ENCODE measurements at regions not wholly inside any gene's neighbourhood (a gene's known extent, or its start where the extent isn't known, plus 50 kb on each side); places are given as distances from the start of the nearest gene placed in this dataset.

DNA sequence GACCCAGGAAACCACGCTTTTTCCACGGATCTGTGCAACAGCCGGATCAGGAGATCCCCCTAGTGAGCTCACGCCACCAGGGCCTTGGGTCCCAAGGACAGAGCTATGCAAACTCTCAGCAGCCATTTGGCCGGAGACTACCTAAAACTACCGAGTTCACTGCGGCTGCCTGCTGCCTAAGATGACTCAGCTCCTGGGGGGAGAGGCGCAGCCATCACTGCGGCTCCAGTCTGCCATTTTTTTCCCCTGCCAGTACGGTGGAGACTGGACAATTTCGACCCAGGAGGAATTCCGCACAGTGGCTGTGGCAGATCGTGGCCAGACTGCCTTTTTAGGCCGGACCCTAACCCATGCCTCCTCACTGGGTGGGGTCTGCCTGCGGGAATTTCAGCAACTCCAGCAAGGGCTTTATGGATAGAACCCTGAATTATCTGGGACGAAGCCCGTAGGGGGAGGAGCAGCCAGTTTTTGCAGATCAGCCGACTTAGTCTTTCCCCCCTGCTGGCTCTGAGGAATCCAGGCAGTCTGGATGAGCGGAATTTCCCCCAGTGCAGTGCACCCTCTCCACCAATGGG, 424.9 kb upstream of the UBE2E3 start:
- no peaks in the 10 kb centered on the region for H3K4me1 Mint-ChIP-seq (ENCODE audit: unreplicated experiment)
- H3K9me3 Mint-ChIP-seq (ENCODE audit: unreplicated experiment) = peaks cover 14% of the 10 kb centered on the region
- peaks cover 5% of the 10 kb centered on the region for H3K36me3 Mint-ChIP-seq (ENCODE audit: unreplicated experiment)
- H3K4me3 Mint-ChIP-seq (ENCODE audit: unreplicated experiment) = no peak overlapping the region
- TF ChIP-seq, protein P1, sequence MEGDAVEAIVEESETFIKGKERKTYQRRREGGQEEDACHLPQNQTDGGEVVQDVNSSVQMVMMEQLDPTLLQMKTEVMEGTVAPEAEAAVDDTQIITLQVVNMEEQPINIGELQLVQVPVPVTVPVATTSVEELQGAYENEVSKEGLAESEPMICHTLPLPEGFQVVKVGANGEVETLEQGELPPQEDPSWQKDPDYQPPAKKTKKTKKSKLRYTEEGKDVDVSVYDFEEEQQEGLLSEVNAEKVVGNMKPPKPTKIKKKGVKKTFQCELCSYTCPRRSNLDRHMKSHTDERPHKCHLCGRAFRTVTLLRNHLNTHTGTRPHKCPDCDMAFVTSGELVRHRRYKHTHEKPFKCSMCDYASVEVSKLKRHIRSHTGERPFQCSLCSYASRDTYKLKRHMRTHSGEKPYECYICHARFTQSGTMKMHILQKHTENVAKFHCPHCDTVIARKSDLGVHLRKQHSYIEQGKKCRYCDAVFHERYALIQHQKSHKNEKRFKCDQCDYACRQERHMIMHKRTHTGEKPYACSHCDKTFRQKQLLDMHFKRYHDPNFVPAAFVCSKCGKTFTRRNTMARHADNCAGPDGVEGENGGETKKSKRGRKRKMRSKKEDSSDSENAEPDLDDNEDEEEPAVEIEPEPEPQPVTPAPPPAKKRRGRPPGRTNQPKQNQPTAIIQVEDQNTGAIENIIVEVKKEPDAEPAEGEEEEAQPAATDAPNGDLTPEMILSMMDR (IDR thresholded peaks at IDR 0.05) = no peak
- DNase-seq (ENCODE audit: extremely low spot score, unreplicated experiment) = no peak
- no peaks in the 10 kb centered on the region for H3K27me3 Mint-ChIP-seq (ENCODE audit: unreplicated experiment)
- no peak overlapping the region for H3K27ac Mint-ChIP-seq (ENCODE audit: unreplicated experiment)

DNA sequence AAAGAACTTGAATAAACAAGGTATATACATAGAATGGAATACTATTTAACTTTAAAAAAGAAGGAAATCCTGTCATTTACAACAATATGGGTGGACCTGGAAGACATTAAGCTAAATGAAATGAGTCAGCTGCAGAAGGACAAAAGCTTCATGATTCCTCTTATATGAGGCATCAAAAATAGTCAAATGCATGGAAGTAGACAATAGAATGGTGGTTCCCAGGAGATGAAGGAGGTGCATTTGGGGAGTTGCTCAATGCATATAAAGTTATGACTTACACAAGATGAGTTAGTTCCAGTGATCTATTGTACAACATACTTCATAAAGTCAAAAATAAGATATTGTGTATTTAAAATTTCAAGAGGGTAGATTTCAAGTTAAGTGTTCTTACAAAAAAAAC, 426.1 kb upstream of the UBE2E3 start:
- Mint-ChIP-seq H3K4me3 (ENCODE audit: unreplicated experiment) (no peak overlapping the region), H3K9me3 (ENCODE audit: unreplicated experiment) (peaks cover 14% of the 10 kb centered on the region), H3K27ac (ENCODE audit: unreplicated experiment) (no peak overlapping the region), H3K4me1 (ENCODE audit: unreplicated experiment) (no peaks in the 10 kb centered on the region), H3K27me3 (ENCODE audit: unreplicated experiment) (no peaks in the 10 kb centered on the region), H3K36me3 (ENCODE audit: unreplicated experiment) (peaks cover 5% of the 10 kb centered on the region)
- DNase-seq (ENCODE audit: extremely low spot score, unreplicated experiment) = no peak
- TF ChIP-seq, protein P1 (IDR thresholded peaks at IDR 0.05) = no peak

DNA sequence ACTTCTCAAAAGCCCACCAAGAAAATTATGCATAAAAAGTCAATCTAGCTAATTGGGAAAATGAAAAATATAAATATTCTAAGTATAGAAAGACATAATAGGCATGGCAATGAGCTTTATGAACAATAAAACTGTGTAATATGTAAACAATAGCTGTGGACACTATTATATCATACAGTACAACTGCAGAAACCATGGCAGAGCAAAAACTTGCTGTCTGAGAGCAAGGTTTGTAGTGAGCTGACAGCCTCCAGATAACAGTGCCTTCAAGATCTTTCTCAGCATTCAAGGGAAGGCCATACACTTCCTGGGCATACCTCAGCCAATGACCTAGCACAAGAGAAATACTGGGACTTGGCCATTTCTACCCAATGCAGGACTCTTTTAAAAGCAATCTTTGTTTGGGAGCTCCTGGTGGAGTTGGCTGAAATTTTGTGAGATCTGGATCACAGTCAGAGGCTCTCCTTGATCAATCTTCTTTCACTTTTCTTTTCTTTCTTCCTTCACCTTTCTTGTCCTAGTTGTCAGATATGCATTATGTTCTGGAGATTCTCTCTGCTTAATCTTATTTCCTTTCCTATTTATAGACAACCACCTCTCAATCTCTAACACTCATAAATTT, 427.2 kb upstream of the UBE2E3 start:
- Mint-ChIP-seq H3K4me1 (ENCODE audit: unreplicated experiment) (no peaks in the 10 kb centered on the region), H3K4me3 (ENCODE audit: unreplicated experiment) (no peak overlapping the region), H3K9me3 (ENCODE audit: unreplicated experiment) (peaks cover 14% of the 10 kb centered on the region), H3K27me3 (ENCODE audit: unreplicated experiment) (no peaks in the 10 kb centered on the region), H3K36me3 (ENCODE audit: unreplicated experiment) (peaks cover 5% of the 10 kb centered on the region), H3K27ac (ENCODE audit: unreplicated experiment) (no peak overlapping the region)
- DNase-seq (ENCODE audit: extremely low spot score, unreplicated experiment) = no peak
- TF ChIP-seq, protein P1 (IDR thresholded peaks at IDR 0.05) = no peak

DNA sequence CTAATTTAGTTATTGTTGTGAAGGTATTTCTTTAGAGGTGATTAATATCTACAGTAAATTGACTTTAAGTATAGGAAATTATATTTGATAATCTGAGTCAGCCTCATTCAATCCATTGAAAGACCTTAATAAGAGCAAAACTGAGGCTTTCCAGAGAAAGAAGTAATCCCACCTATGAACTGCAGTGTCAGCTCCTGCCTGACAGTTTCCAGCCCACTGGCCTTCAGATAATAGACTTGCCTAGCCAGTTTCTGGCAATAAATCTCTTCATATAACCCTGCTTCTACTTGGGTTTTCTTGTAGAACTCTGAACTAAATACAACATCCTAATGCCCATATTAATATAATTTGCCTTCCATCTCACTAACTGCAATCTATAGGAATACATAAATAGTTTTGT, 437.9 kb upstream of the UBE2E3 start:
- Mint-ChIP-seq H3K27me3 (ENCODE audit: unreplicated experiment) (no peaks in the 10 kb centered on the region), H3K27ac (ENCODE audit: unreplicated experiment) (no peak overlapping the region), H3K9me3 (ENCODE audit: unreplicated experiment) (peaks cover 16% of the 10 kb centered on the region), H3K36me3 (ENCODE audit: unreplicated experiment) (no peaks in the 10 kb centered on the region), H3K4me1 (ENCODE audit: unreplicated experiment) (no peaks in the 10 kb centered on the region), H3K4me3 (ENCODE audit: unreplicated experiment) (no peak overlapping the region)
- TF ChIP-seq, protein P1 (IDR thresholded peaks at IDR 0.05) = no peak
- DNase-seq (ENCODE audit: extremely low spot score, unreplicated experiment) = no peak

DNA sequence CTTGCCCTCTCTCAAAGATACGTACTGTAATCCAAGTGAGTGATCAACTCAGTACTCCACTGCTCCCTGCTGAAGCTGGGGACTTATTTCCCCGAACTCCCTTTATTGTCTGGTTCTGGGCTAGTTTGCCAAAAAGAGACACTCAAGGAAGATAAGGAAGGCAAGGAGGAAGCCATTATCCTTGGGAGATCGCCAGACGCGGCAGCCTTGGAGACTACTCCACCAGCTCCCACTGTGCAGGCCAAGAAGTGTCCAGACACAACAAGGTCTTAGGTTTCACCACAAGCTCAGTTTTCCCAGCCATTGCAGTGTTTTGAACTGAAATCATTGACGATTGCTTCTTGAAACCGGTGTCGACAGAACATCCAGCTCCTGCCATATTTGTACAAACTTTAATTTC, 439.6 kb upstream of the UBE2E3 start:
- Mint-ChIP-seq H3K4me1 (ENCODE audit: unreplicated experiment) (no peaks in the 10 kb centered on the region), H3K9me3 (ENCODE audit: unreplicated experiment) (peaks cover 9% of the 10 kb centered on the region), H3K27me3 (ENCODE audit: unreplicated experiment) (no peaks in the 10 kb centered on the region), H3K36me3 (ENCODE audit: unreplicated experiment) (no peaks in the 10 kb centered on the region), H3K4me3 (ENCODE audit: unreplicated experiment) (no peak overlapping the region), H3K27ac (ENCODE audit: unreplicated experiment) (no peak overlapping the region)
- TF ChIP-seq, protein P1 (IDR thresholded peaks at IDR 0.05) = no peak
- DNase-seq (ENCODE audit: extremely low spot score, unreplicated experiment) = no peak

Measured in osteocyte (in vitro differentiated cells).